H1 (cell line): ENCODE measurements at regions not wholly inside any gene's neighbourhood (a gene's known extent, or its start where the extent isn't known, plus 50 kb on each side); places are given as distances from the start of the nearest gene placed in this dataset.
A peak's percentile ranks its signal among the peaks of the same experiment; 100 is the strongest.

Experiments used
- CTCF ChIA-PET: fragments of 300-600 bp; sonication (Branson Sonifier 250); formaldehyde crosslinking; loops from one replicate; lab custom pipeline; 2021; ENCODE audit not compliant: partially characterized antibody; lab: Charles Lee
- POLR2A ChIA-PET: fragments of 300-600 bp; sonication (Branson Sonifier 250); formaldehyde crosslinking; loops from one replicate; lab custom pipeline; 2021; ENCODE audit warnings: inconsistent platforms; ENCODE audit not compliant: partially characterized antibody; lab: Charles Lee
- DNase-seq, 2 experiments: peaks; one replicate each; pipeline versions ENCODE4 v3.0.0 to v3.0.0-alpha.2; 2010 to 2022; ENCODE audit warnings: low spot score in 2 of 2, low read depth in 1 of 2, mixed read lengths in 1 of 2
- FAIRE-seq: peaks from 2 replicates; lab custom pipeline; 2011; peaks lifted over from hg19 to GRCh38; lab: Jason Lieb, UNC
- H2AFZ ChIP-seq: 2 replicates; pipeline ENCODE4 v1.8.1; 2012; ENCODE audit warnings: low read length, inconsistent platforms
- H2AK5ac ChIP-seq: 2 replicates; pipeline ENCODE4 v1.6.1; 2013; ENCODE audit warnings: low read depth, low read length
- H2BK120ac ChIP-seq: replicated peaks from 2 replicates; pipeline ENCODE3; 2013; ENCODE audit warnings: low read depth, low read length, inconsistent platforms
- H2BK12ac ChIP-seq: 2 replicates; pipeline ENCODE4 v1.6.1; 2013; ENCODE audit warnings: low read depth, low read length
- H2BK15ac ChIP-seq: 2 replicates; pipeline ENCODE4 v1.6.1; 2013; ENCODE audit warnings: low read length
- H2BK20ac ChIP-seq: 2 replicates; pipeline ENCODE4 v1.6.1; 2013; ENCODE audit warnings: low read length
- H2BK5ac ChIP-seq: 2 replicates; pipeline ENCODE4 v1.6.1; 2013; ENCODE audit warnings: low read depth, low read length
- H3K14ac ChIP-seq: 2 replicates; pipeline ENCODE4 v1.6.1; 2013; ENCODE audit warnings: inconsistent platforms; ENCODE audit not compliant: insufficient read length
- H3K18ac ChIP-seq: 2 replicates; pipeline ENCODE4 v1.6.1; 2013; ENCODE audit warnings: low read length; ENCODE audit errors: extremely low read depth
- H3K23ac ChIP-seq: 2 replicates; pipeline ENCODE4 v1.6.1; 2013; ENCODE audit warnings: inconsistent platforms; ENCODE audit not compliant: insufficient read length
- H3K23me2 ChIP-seq: 2 replicates; pipeline ENCODE4 v1.6.1; 2013; ENCODE audit warnings: low read depth, low read length
- H3K27ac ChIP-seq: 2 replicates; pipeline ENCODE4 v1.6.1; 2011; ENCODE audit warnings: low read depth, low read length, inconsistent platforms
- H3K27me3 ChIP-seq, 4 experiments: replicated peaks in 1 of 4; 1 replicate in 1 of 4; 2 replicates in 3 of 4; pipeline versions ENCODE4 v1.6.1 to v1.8.1; 2011 to 2013; ENCODE audit warnings: low read length in 3 of 4, mild to moderate bottlenecking in 3 of 4, inconsistent platforms in 2 of 4, mixed read lengths in 2 of 4, moderate library complexity in 1 of 4; ENCODE audit not compliant: control insufficient read depth in 3 of 4, insufficient read depth in 3 of 4; ENCODE audit errors: extremely low read depth in 1 of 4
- H3K36me3 ChIP-seq, 4 experiments: 2 replicates each; pipeline versions ENCODE4 v1.6.1 to v1.8.1; 2011 to 2013; ENCODE audit warnings: mild to moderate bottlenecking in 4 of 4, low read length in 3 of 4, moderate library complexity in 2 of 4, control low read depth in 1 of 4, inconsistent platforms in 1 of 4; ENCODE audit not compliant: insufficient read depth in 4 of 4, control insufficient read depth in 2 of 4
- H3K4ac ChIP-seq: replicated peaks from 2 replicates; pipeline ENCODE3; 2013; ENCODE audit warnings: low read length, low read depth, mixed read lengths, inconsistent platforms; ENCODE audit not compliant: insufficient read length
- H3K4me1 ChIP-seq, 4 experiments: replicated peaks in 1 of 4; 1 replicate in 1 of 4; 2 replicates in 3 of 4; pipeline versions ENCODE4 v1.6.1 to v1.8.1; 2011 to 2013; ENCODE audit warnings: low read length in 3 of 4, inconsistent platforms in 2 of 4, mixed read lengths in 1 of 4; ENCODE audit not compliant: insufficient read depth in 4 of 4, control insufficient read depth in 3 of 4
- H3K4me2 ChIP-seq, 2 experiments: 2 replicates each; pipeline versions ENCODE4 v1.6.1 to v1.8.1; 2011 to 2013; ENCODE audit warnings: low read depth in 2 of 2, low read length in 2 of 2, control low read depth in 1 of 2, inconsistent platforms in 1 of 2, mild to moderate bottlenecking in 1 of 2; ENCODE audit not compliant: insufficient read depth in 1 of 2
- H3K4me3 ChIP-seq, 4 experiments: fragments of 200-600, 300-600 bp in 1 of 4; sonication (generic), shearing (Covaris generic), sonication (Bioruptor Twin) in 1 of 4; 2 replicates each; pipeline versions ENCODE4 v1.5.1 to v1.8.1; 2011 to 2016; ENCODE audit warnings: low read length in 4 of 4, low read depth in 3 of 4, control low read depth in 2 of 4, inconsistent platforms in 2 of 4, mild to moderate bottlenecking in 2 of 4, mixed read lengths in 1 of 4, moderate library complexity in 1 of 4; ENCODE audit not compliant: insufficient read depth in 2 of 4; ENCODE audit errors: extremely low read depth in 1 of 4
- H3K56ac ChIP-seq: replicated peaks from 2 replicates; pipeline ENCODE3; 2013; ENCODE audit warnings: low read depth, mild to moderate bottlenecking, mixed read lengths, low read length, inconsistent platforms; ENCODE audit not compliant: insufficient read length
- H3K79me1 ChIP-seq: 2 replicates; pipeline ENCODE4 v1.6.1; 2013; ENCODE audit warnings: low read depth, low read length, control low read depth
- H3K79me2 ChIP-seq, 2 experiments: 2 replicates each; pipeline versions ENCODE4 v1.6.1 to v1.8.1; 2012 to 2013; ENCODE audit warnings: low read length in 2 of 2, mild to moderate bottlenecking in 2 of 2, inconsistent platforms in 1 of 2; ENCODE audit not compliant: insufficient read depth in 2 of 2, control insufficient read depth in 1 of 2
- H3K9ac ChIP-seq, 4 experiments: replicated peaks in 1 of 4; 1 replicate in 1 of 4; 2 replicates in 3 of 4; pipeline versions ENCODE4 v1.6.1 to v1.8.1; 2011 to 2013; ENCODE audit warnings: low read depth in 3 of 4, low read length in 3 of 4, control low read depth in 2 of 4, mild to moderate bottlenecking in 2 of 4, moderate library complexity in 2 of 4, inconsistent platforms in 1 of 4; ENCODE audit errors: extremely low read depth in 1 of 4
- H3K9me3 ChIP-seq, 2 experiments: 2 replicates each; pipeline versions ENCODE4 v1.6.1 to v1.8.1; 2012 to 2013; ENCODE audit warnings: mild to moderate bottlenecking in 2 of 2, moderate library complexity in 2 of 2, control low read depth in 1 of 2, inconsistent platforms in 1 of 2, low read depth in 1 of 2, low read length in 1 of 2, mixed read lengths in 1 of 2; ENCODE audit not compliant: insufficient read depth in 2 of 2
- H4K20me1 ChIP-seq, 2 experiments: replicated peaks in 1 of 2; 2 replicates each; pipeline versions ENCODE3 to v1.8.1; 2011 to 2013; ENCODE audit warnings: inconsistent platforms in 2 of 2, low read length in 2 of 2, mild to moderate bottlenecking in 1 of 2; ENCODE audit not compliant: insufficient read depth in 2 of 2, control insufficient read depth in 1 of 2
- H4K5ac ChIP-seq: 2 replicates; pipeline ENCODE4 v1.6.1; 2013; ENCODE audit warnings: low read length, low read depth, mixed read lengths, inconsistent platforms; ENCODE audit not compliant: insufficient read length
- H4K8ac ChIP-seq: 2 replicates; pipeline ENCODE4 v1.8.0; 2013; ENCODE audit warnings: mild to moderate bottlenecking, moderate library complexity, low read length, inconsistent platforms; ENCODE audit not compliant: insufficient read depth; ENCODE audit errors: extremely low read depth
- H4K91ac ChIP-seq: replicated peaks from 2 replicates; pipeline ENCODE3; 2013; ENCODE audit warnings: low read length, mixed read lengths, inconsistent platforms; ENCODE audit not compliant: insufficient read length
- KDM1A ChIP-seq: fragments of 200-600, 300-600 bp; sonication (generic); IDR thresholded peaks from 2 replicates; pipeline ENCODE4 v1.7.1; 2016; ENCODE audit warnings: mild to moderate bottlenecking, low read length, borderline replicate concordance
- RFX5 ChIP-seq: IDR thresholded peaks from 2 replicates; pipeline ENCODE4 v1.6.1; 2011; ENCODE audit warnings: low read depth, low read length, improper control_type of control experiment, borderline replicate concordance
- WGBS, 2 experiments: shearing (Covaris generic) in 1 of 2; methylation state at CpG; one replicate each; pipeline versions ENCODE4 v1.1.6 to v1.1.7; 2013 to 2015; ENCODE audit warnings: low lambda C conversion rate in 2 of 2, mixed read lengths in 2 of 2, inconsistent platforms in 1 of 2, low coverage in 1 of 2, missing lambda C conversion rate in 1 of 2; ENCODE audit not compliant: insufficient replicate concordance in 2 of 2, insufficient coverage in 1 of 2, insufficient read length in 1 of 2; ENCODE audit errors: extremely low coverage in 1 of 2, missing lambda C conversion rate in 1 of 2; 5-methylcytosine and 5-hydroxymethylcytosine counted together

DNA sequence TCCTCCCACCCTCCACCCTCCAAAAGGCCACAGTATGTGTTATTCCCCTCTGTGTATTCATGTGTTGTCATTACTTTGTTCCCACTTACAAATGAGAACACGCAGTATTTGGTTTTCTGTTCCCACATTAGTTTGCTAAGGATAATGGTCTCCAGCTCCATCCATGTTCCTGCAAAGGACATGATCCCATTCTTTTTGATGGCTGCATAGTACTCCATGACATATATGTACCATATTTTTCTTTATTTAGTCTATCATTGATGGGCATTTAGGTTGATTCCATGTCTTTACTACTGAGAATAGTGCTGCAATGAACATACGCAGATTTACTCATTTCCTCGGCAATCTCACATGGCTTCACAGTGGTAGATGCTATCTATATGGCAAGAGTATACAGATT lies 453.6 kb upstream of the CFAP20DC start:
- Histone ChIP-seq H3K23me2 (no peaks in the 10 kb centered on the region), H2BK120ac (no peak overlapping the region), H3K9me3 (no peaks in the 10 kb centered on the region), H3K4me1 (peaks cover 0 to 4% (median 0%) of the 10 kb centered on the region in 4 experiments; a peak in 2 of 7 replicates), H3K4me2 (no peak overlapping the region), H3K79me2 (no peaks in the 10 kb centered on the region), H3K9ac (no peak overlapping the region), H2BK15ac (no peak overlapping the region), H3K27ac (no peak overlapping the region), H3K27me3 (no peaks in the 10 kb centered on the region), H3K18ac (no peak overlapping the region), H3K4ac (no peak overlapping the region), H3K36me3 (no peaks in the 10 kb centered on the region)
- FAIRE-seq = no peak
- WGBS, 2 experiments = 92% methylated on average over 3 of the region's 3 CpGs; no CpG with 5 or more reads in 1 of the 2 experiments
- ChIA-PET CTCF (interaction anchor here (1.5 kb wide), 1 partner anchor 13 kb away, joined by 5 read pairs; no protein-coding TSS in a partner anchor), POLR2A (no interaction called here)
- TF ChIP-seq KDM1A (peak; percentile 36; the same call in 1 of the 2 replicates), RFX5 (no peak)
- TF ChIP-seq, all 59 proteins: peak for 1
- Histone ChIP-seq H3K79me1 (no peaks in the 10 kb centered on the region), H4K8ac (no peak overlapping the region), H3K14ac (no peak overlapping the region), H2BK5ac (no peak overlapping the region), H2AFZ (no peak overlapping the region), H2BK20ac (no peak overlapping the region), H2BK12ac (no peak overlapping the region), H4K20me1 (no peaks in the 10 kb centered on the region), H3K23ac (no peak overlapping the region), H2AK5ac (no peak overlapping the region), H3K4me3 (no peak overlapping the region), H4K5ac (no peak overlapping the region), H4K91ac (no peak overlapping the region), H3K56ac (no peak overlapping the region)
- no peak for DNase-seq
